ENCODE measurements at regions not wholly inside any gene's neighbourhood (a gene's known extent, or its start where the extent isn't known, plus 50 kb on each side); places are given as distances from the start of the nearest gene placed in this dataset.
"Not testable (repeated sequence)": the region's sequence is repeated elsewhere in the genome, so short reads cannot be mapped to it uniquely, and the experiment has no call there.

- DNase-seq (ENCODE audit: low read depth in 2 of 3, low spot score in 2 of 3), result no peak
Observed at GRCh38 chr3:80770106-80771074, 991.1 kb downstream of the GBE1 start.

GRCh38 chr3:80769683-80770082, 991.8 kb downstream of the GBE1 start:
- DNase-seq (ENCODE audit: low read depth in 2 of 3, low spot score in 2 of 3), result no peak

GRCh38 chr3:80767604-80768003, 993.8 kb downstream of the GBE1 start:
- no peak for DNase-seq (ENCODE audit: low read depth in 2 of 3, low spot score in 2 of 3)

GRCh38 chr3:80754969-80755368, 987.2 kb upstream of the ROBO1 start:
- DNase-seq (ENCODE audit: low read depth in 2 of 3, low spot score in 2 of 3), result no peak

GRCh38 chr3:80753021-80753420, 985.2 kb upstream of the ROBO1 start:
- no peak for DNase-seq (ENCODE audit: low read depth in 2 of 3, low spot score in 2 of 3)

- DNase-seq (ENCODE audit: low read depth in 2 of 3, low spot score in 2 of 3), result no peak
Observed at GRCh38 chr3:80750637-80751036, 982.8 kb upstream of the ROBO1 start.

GRCh38 chr3:80734920-80735319, 967.1 kb upstream of the ROBO1 start:
- no peak for DNase-seq (ENCODE audit: low read depth in 2 of 3, low spot score in 2 of 3)

- DNase-seq (ENCODE audit: low read depth in 2 of 3, low spot score in 2 of 3), result no peak
Observed at GRCh38 chr3:80734483-80734882, 966.7 kb upstream of the ROBO1 start.

- peak in 2 of 3 donors; percentile 39 to 65 for DNase-seq (ENCODE audit: low read depth in 2 of 3, low spot score in 2 of 3)
Observed at GRCh38 chr3:80733522-80734176, 965.9 kb upstream of the ROBO1 start.

- DNase-seq (ENCODE audit: low read depth in 2 of 3, low spot score in 2 of 3), result not testable (repeated sequence)
Observed at GRCh38 chr3:80727561-80727960, 959.8 kb upstream of the ROBO1 start.

- DNase-seq (ENCODE audit: low read depth in 2 of 3, low spot score in 2 of 3), result not testable (repeated sequence)
Observed at GRCh38 chr3:80709597-80710322, 942.0 kb upstream of the ROBO1 start.

- no peak for DNase-seq (ENCODE audit: low read depth in 2 of 3, low spot score in 2 of 3)
Observed at GRCh38 chr3:80705290-80705689, 937.5 kb upstream of the ROBO1 start.

- DNase-seq (ENCODE audit: low read depth in 2 of 3, low spot score in 2 of 3), result no peak
Observed at GRCh38 chr3:80701349-80701748, 933.6 kb upstream of the ROBO1 start.

GRCh38 chr3:80697291-80697690, 929.5 kb upstream of the ROBO1 start:
- DNase-seq (ENCODE audit: low read depth in 2 of 3, low spot score in 2 of 3), result no peak

GRCh38 chr3:80696280-80696679, 928.5 kb upstream of the ROBO1 start:
- no peak for DNase-seq (ENCODE audit: low read depth in 2 of 3, low spot score in 2 of 3)

- peak in 1 of 3 donors; percentile 0 for DNase-seq (ENCODE audit: low read depth in 2 of 3, low spot score in 2 of 3)
Observed at GRCh38 chr3:80688814-80689213, 921.0 kb upstream of the ROBO1 start.

- no peak for DNase-seq (ENCODE audit: low read depth in 2 of 3, low spot score in 2 of 3)
Observed at GRCh38 chr3:80682951-80683350, 915.2 kb upstream of the ROBO1 start.

GRCh38 chr3:80682235-80682634, 914.4 kb upstream of the ROBO1 start:
- no peak for DNase-seq (ENCODE audit: low read depth in 2 of 3, low spot score in 2 of 3)

GRCh38 chr3:80677796-80678195, 910.0 kb upstream of the ROBO1 start:
- no peak for DNase-seq (ENCODE audit: low read depth in 2 of 3, low spot score in 2 of 3)

GRCh38 chr3:80676866-80677265, 909.1 kb upstream of the ROBO1 start:
- no peak for DNase-seq (ENCODE audit: low read depth in 2 of 3, low spot score in 2 of 3)

- no peak for DNase-seq (ENCODE audit: low read depth in 2 of 3, low spot score in 2 of 3)
Observed at GRCh38 chr3:80676261-80676660, 908.5 kb upstream of the ROBO1 start.

Data from hematopoietic multipotent progenitor cell (in vitro differentiated cells).